Erythroblast (primary cell): ENCODE measurements at regions not wholly inside any gene's neighbourhood (a gene's known extent, or its start where the extent isn't known, plus 50 kb on each side); places are given as distances from the start of the nearest gene placed in this dataset.

Experiments
- GATA1 ChIP-seq: IDR thresholded peaks from 2 replicates; pipeline ENCODE4 v1.6.1; 2011; ENCODE audit warnings: low read depth, mild to moderate bottlenecking, control low read depth, low read length, moderate library complexity
- POLR2A ChIP-seq: IDR thresholded peaks from 2 replicates; pipeline ENCODE4 v1.6.1; 2011; ENCODE audit warnings: mild to moderate bottlenecking, low read length

DNA sequence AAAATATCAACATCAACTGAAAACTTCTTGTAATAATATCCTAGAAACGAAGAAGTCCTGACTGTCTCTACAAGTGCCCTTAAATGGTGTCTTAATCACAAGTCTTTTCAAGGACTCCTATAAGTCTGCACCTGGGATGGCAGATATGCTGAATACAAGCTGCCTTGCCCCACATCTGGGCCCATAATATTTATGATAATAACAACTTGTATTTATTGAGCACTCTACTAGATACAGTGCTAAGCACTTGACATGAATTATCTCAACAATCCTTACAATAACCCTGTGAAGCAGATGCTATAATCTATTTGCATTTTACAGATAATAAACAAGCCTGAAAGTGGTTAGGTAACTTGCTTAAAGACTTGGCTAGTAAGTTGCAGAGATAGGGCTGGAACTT lies 78.0 kb upstream of the ZNF648 start:
- TF ChIP-seq POLR2A (no peak), GATA1 (no peak)
